OCI-LY3 (cell line): ENCODE measurements at regions not wholly inside any gene's neighbourhood (a gene's known extent, or its start where the extent isn't known, plus 50 kb on each side); places are given as distances from the start of the nearest gene placed in this dataset.

Experiments
- CTCF ChIP-seq: fragments of 200-600, 300-600 bp; sonication (generic); IDR thresholded peaks from 2 replicates; pipeline ENCODE4 v1.5.1; 2014; ENCODE audit warnings: antibody characterized with exemption, low read length, low read depth
- EZH2phosphoT487 ChIP-seq: fragments of 200-600 bp; shearing (Covaris generic); IDR thresholded peaks from 2 replicates; pipeline ENCODE4 v1.6.1; 2018; ENCODE audit warnings: antibody characterized with exemption, mixed run types, low read depth

- TF ChIP-seq CTCF (no peak), EZH2phosphoT487 (no peak)
Measured at GRCh38 chr2:53173091-53173490, 594.5 kb upstream of the CHAC2 start.
